H1 (cell line): ENCODE measurements at regions not wholly inside any gene's neighbourhood (a gene's known extent, or its start where the extent isn't known, plus 50 kb on each side); places are given as distances from the start of the nearest gene placed in this dataset.

Experiments
- EZH2 ChIP-seq: fragments of 200-600 bp; sonication (generic); IDR thresholded peaks from 2 replicates; pipeline ENCODE4 v1.7.1; 2012; ENCODE audit warnings: low read depth, mild to moderate bottlenecking, moderate library complexity, low read length, inconsistent platforms; ENCODE audit not compliant: severe bottlenecking
- JUND ChIP-seq: IDR thresholded peaks from 2 replicates; pipeline ENCODE4 v1.6.1; 2011; ENCODE audit warnings: mild to moderate bottlenecking, improper control_type of control experiment, low read length
- MAFK ChIP-seq: IDR thresholded peaks from 2 replicates; pipeline ENCODE4 v1.6.1; 2012; ENCODE audit warnings: low read depth, mild to moderate bottlenecking, improper control_type of control experiment, low read length
- RAD21 ChIP-seq, 2 experiments: IDR thresholded peaks in 1 of 2; conservative IDR thresholded peaks in 1 of 2; 2 replicates each; pipeline ENCODE4 v1.6.1; 2011; ENCODE audit warnings: low read depth in 2 of 2, low read length in 2 of 2, improper control_type of control experiment in 1 of 2, inconsistent platforms in 1 of 2, mild to moderate bottlenecking in 1 of 2, moderate library complexity in 1 of 2
- TAF7 ChIP-seq: optimal IDR thresholded peaks from 2 replicates; pipeline ENCODE3; 2011; ENCODE audit warnings: low read depth, mild to moderate bottlenecking, inconsistent platforms, low read length, moderate library complexity, borderline replicate concordance
- TBP ChIP-seq: IDR thresholded peaks from 2 replicates; pipeline ENCODE4 v1.6.1; 2011; ENCODE audit warnings: low read depth, low read length, improper control_type of control experiment
- TCF12 ChIP-seq: IDR thresholded peaks from 2 replicates; pipeline ENCODE4 v1.6.1; 2011; ENCODE audit warnings: low read depth, mild to moderate bottlenecking, low read length

DNA sequence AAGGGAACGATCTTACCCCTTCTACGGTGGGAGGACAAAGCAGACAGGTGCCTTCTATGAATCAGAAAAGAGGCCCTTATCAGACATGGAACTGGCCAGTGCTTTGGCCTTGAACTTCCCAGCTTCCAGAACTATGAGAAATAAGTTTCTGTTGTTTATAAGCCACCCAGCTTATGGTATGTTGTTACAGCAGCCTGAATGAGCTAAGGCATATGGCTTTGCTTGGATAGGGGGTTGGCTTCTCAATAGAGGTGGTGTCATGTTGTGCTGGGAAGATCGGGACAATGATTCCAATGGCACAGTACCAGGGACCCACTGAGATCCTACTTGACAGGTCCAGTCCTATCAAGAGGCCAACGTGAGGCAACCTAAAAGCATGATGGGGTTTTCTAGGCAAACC is 183.4 kb upstream of the BMPER start (continued):
- TF ChIP-seq TAF7 (no peak), EZH2 (no peak), MAFK (no peak), TBP (no peak), TCF12 (no peak), JUND (no peak), RAD21 (IDR thresholded peaks at IDR 0.05 in 1 of 2, conservative IDR thresholded peaks at IDR 0.05 in 1 of 2; ENCODE audit: low read depth in 2 of 2, low read length in 2 of 2) (no peak)
- TF ChIP-seq, all 59 proteins: peak for 0
